Testis (tissue), 2 donors: ENCODE measurements at regions not wholly inside any gene's neighbourhood (a gene's known extent, or its start where the extent isn't known, plus 50 kb on each side); places are given as distances from the start of the nearest gene placed in this dataset.

ENCODE experiments used
- DNase-seq: peaks from one replicate; pipeline ENCODE4 v3.0.0-alpha.2; 2019
- H3K27ac ChIP-seq, 2 donors: fragments of 200-600 bp; sonication (generic); one replicate each; pipeline ENCODE4 v1.5.1; 2019
- H3K27me3 ChIP-seq: fragments of 200-600 bp; sonication (generic); one replicate; pipeline ENCODE4 v1.5.1; 2019
- H3K36me3 ChIP-seq: fragments of 200-600 bp; sonication (generic); one replicate; pipeline ENCODE4 v1.5.1; 2017; ENCODE audit warnings: low read depth; ENCODE audit errors: missing control alignments
- H3K4me1 ChIP-seq: fragments of 200-600 bp; sonication (generic); one replicate; pipeline ENCODE4 v1.5.1; 2019
- H3K4me3 ChIP-seq, 2 donors: fragments of 200-600 bp; sonication (generic); one replicate each; pipeline ENCODE4 v1.5.1; 2017 to 2019
- H3K9me3 ChIP-seq: fragments of 200-600 bp; sonication (generic); one replicate; pipeline ENCODE4 v1.5.1; 2017
- POLR2A ChIP-seq: fragments of 450-650 bp; IDR thresholded peaks from one replicate; pipeline ENCODE4 v1.6.1; 2017; ENCODE audit warnings: antibody characterized with exemption, mild to moderate bottlenecking, moderate library complexity
- WGBS, 2 donors: methylation state at CpG; one replicate each; pipeline ENCODE4 v1.1.5; 2018; 5-methylcytosine and 5-hydroxymethylcytosine counted together
- intact Hi-C: fragments of 100-400 bp; cut with DNase I; formaldehyde crosslinking; loops from one replicate; pipeline ENCODE4 v1.15.1; 2023; ENCODE audit warnings: low total_unique reads
- TF ChIP-seq, protein P1 (sequence below), 3 experiments: fragments of 450-650 bp in 2 of 3; fragments of 200-600 bp in 1 of 3; sonication (generic) in 1 of 3; IDR thresholded peaks; one replicate each; pipeline ENCODE4 v1.5.1; 2016 to 2019; ENCODE audit warnings: antibody characterized with exemption in 3 of 3, mild to moderate bottlenecking in 2 of 3, moderate library complexity in 1 of 3

DNA sequence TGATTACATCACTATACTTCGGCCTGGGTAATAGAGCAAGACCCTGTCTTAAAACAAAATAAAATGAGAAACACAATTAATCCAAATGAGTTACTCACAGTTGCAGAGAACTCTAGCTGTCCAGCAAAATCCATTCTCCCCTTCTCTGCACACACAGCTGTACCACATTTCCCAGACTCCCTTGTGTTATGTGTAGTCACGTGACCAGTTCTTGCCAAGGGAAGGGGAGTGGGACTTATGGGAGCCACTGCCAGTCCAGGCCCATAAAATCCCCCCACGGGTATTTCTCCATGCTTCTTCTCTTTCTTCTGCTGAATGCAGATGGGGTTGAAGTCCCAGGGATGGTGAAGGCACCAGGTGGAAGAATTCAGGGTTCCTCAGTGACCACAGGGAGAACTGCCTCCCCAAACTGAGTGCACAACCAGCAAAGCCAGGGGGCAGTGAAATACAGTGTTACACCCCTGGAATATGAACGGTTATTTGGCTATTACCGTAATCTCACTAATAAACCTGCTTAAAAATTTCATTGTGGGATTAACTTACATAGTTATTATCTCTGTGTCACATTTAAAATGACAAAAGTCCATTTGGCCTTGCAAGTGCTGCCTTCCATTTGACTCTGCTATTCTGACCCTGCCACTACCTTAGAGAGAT lies 85.6 kb upstream of the FMN2 start:
- no peaks in the 10 kb centered on the region for H3K36me3 ChIP-seq
- no peaks in the 10 kb centered on the region for H3K9me3 ChIP-seq
- no peaks in the 10 kb centered on the region for H3K4me1 ChIP-seq
- no peak for DNase-seq
- intact Hi-C loops: no loop called here
- H3K27me3 ChIP-seq: no peaks in the 10 kb centered on the region
- TF ChIP-seq, protein P1, sequence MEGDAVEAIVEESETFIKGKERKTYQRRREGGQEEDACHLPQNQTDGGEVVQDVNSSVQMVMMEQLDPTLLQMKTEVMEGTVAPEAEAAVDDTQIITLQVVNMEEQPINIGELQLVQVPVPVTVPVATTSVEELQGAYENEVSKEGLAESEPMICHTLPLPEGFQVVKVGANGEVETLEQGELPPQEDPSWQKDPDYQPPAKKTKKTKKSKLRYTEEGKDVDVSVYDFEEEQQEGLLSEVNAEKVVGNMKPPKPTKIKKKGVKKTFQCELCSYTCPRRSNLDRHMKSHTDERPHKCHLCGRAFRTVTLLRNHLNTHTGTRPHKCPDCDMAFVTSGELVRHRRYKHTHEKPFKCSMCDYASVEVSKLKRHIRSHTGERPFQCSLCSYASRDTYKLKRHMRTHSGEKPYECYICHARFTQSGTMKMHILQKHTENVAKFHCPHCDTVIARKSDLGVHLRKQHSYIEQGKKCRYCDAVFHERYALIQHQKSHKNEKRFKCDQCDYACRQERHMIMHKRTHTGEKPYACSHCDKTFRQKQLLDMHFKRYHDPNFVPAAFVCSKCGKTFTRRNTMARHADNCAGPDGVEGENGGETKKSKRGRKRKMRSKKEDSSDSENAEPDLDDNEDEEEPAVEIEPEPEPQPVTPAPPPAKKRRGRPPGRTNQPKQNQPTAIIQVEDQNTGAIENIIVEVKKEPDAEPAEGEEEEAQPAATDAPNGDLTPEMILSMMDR (IDR thresholded peaks at IDR 0.05): no peak
- no peak for TF ChIP-seq POLR2A
- H3K4me3 ChIP-seq: no peak overlapping the region
- no peak overlapping the region for H3K27ac ChIP-seq
- 82 to 84% methylated on average over 5 of the region's 5 CpGs for WGBS, 2 donors

DNA sequence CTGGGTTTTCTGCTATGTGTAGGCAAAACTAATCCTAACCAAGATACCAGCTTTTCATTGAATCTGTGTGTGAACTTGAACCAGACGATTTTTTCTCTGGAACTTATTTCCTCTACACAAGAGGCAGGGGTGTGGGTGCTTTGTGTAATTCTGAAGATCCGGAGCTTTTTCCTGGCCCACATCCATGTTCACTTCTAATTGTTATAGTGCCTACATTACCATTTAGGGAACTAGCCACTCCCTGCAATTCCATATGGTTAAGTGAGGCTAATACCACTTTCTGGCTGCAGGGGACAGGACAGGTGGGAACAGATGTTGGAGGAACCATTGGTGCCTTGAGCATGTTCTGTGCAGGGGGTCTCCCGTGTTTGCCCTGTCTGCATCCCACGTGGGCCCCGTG lies 83.4 kb upstream of the FMN2 start:
- TF ChIP-seq, protein P1 (IDR thresholded peaks at IDR 0.05): no peak
- TF ChIP-seq POLR2A: no peak
- H3K4me3 ChIP-seq: no peak overlapping the region
- WGBS, 2 donors: 65 to 73% methylated on average over 4 to 5 of the region's 5 CpGs
- no peak overlapping the region for H3K27ac ChIP-seq
- DNase-seq: no peak
- H3K36me3 ChIP-seq: no peaks in the 10 kb centered on the region
- H3K9me3 ChIP-seq: no peaks in the 10 kb centered on the region
- no peaks in the 10 kb centered on the region for H3K4me1 ChIP-seq
- no peaks in the 10 kb centered on the region for H3K27me3 ChIP-seq
- intact Hi-C loops: no loop called here

DNA sequence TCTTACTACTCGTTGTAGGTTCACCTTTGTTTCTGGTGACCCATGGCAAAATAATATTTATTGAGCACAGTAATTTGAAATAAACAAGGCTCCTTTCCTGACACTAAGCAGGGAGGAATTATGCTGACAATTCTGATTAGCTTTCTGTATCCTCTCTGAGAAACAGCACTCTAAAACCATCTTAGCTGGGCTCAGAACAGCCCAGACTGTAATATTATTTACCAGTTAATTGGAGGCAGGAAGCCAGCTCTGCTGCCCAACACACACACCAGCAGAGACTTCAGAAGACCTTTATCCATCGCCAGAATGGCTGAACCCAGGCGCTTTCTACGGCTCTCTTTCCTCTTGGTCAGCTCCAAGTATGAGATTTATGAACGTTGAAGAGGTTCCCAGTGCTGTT lies 77.6 kb upstream of the FMN2 start:
- intact Hi-C loops: no loop called here
- no peak for TF ChIP-seq POLR2A
- TF ChIP-seq, protein P1 (IDR thresholded peaks at IDR 0.05): no peak
- DNase-seq: no peak
- Histone ChIP-seq H3K36me3 (no peaks in the 10 kb centered on the region), H3K27ac (no peak overlapping the region), H3K4me1 (no peaks in the 10 kb centered on the region), H3K9me3 (no peaks in the 10 kb centered on the region), H3K27me3 (no peaks in the 10 kb centered on the region), H3K4me3 (no peak overlapping the region)
- 72 to 73% methylated on average over 5 of the region's 5 CpGs for WGBS, 2 donors

DNA sequence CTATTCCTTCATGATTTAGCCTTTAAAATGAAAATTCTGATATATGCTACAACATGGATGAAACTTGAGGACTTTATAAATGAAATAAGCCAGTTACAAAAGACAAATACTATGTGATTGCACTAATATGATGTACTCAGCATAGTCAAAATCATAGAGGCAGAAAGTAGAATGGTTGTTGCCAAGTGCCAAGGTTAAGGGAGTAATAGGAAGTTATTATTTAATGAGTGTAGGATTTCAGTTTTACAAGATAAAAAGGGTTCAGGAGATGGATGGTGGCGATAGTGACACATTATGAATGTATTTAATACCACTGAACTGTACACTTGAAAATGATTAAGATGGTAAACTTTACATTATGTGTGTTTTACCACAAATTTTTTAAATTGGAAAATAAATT lies 73.1 kb upstream of the FMN2 start:
- H3K36me3 ChIP-seq: no peaks in the 10 kb centered on the region
- 41 to 87% methylated on average over 1 of the region's 1 CpG for WGBS, 2 donors
- H3K27me3 ChIP-seq: no peaks in the 10 kb centered on the region
- DNase-seq: no peak
- no peak overlapping the region for H3K27ac ChIP-seq
- H3K9me3 ChIP-seq: no peaks in the 10 kb centered on the region
- H3K4me1 ChIP-seq: no peaks in the 10 kb centered on the region
- intact Hi-C loops: no loop called here
- TF ChIP-seq, protein P1 (IDR thresholded peaks at IDR 0.05): no peak
- no peak for TF ChIP-seq POLR2A
- H3K4me3 ChIP-seq: no peak overlapping the region

DNA sequence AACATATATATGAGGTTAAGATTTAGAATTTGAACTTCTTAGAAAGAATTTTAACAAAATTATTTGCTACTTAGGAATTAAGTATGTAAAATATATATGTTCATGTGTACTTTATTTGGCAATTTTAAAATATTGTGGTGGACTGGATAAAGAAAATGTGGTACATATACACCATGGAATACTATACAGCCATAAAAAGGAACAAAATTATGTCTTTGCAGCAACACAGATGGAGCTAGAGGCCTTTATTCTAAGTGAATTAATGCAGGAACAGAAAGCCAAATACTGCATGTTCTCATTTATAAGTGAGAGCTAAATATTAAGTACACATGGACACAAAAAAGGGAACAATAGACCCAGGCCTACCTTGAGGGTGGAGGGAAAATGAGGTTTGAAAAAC lies 72.2 kb upstream of the FMN2 start:
- no peak overlapping the region for H3K4me3 ChIP-seq
- no peaks in the 10 kb centered on the region for H3K4me1 ChIP-seq
- TF ChIP-seq POLR2A: no peak
- TF ChIP-seq, protein P1 (IDR thresholded peaks at IDR 0.05): no peak
- no peaks in the 10 kb centered on the region for H3K27me3 ChIP-seq
- intact Hi-C loops: no loop called here
- no peaks in the 10 kb centered on the region for H3K9me3 ChIP-seq
- no peaks in the 10 kb centered on the region for H3K36me3 ChIP-seq
- H3K27ac ChIP-seq: no peak overlapping the region
- no peak for DNase-seq
